SU-DHL-6 (cell line): ENCODE measurements at regions not wholly inside any gene's neighbourhood (a gene's known extent, or its start where the extent isn't known, plus 50 kb on each side); places are given as distances from the start of the nearest gene placed in this dataset.

Experiments
- H2AFZ ChIP-seq: fragments of 200-600 bp; sonication (generic); 2 replicates; pipeline ENCODE4 v1.6.1; 2014; ENCODE audit warnings: low read depth, mild to moderate bottlenecking, moderate library complexity, mixed read lengths, antibody characterized with exemption, low read length; ENCODE audit not compliant: severe bottlenecking
- H3F3A ChIP-seq: fragments of 200-600 bp; shearing (Covaris generic); 2 replicates; pipeline ENCODE4 v1.6.0; 2016; ENCODE audit warnings: antibody characterized with exemption, mild to moderate bottlenecking; ENCODE audit not compliant: insufficient read depth
- H3K27ac ChIP-seq: fragments of 200-600 bp; sonication (generic); 2 replicates; pipeline ENCODE4 v1.5.1; 2016; ENCODE audit warnings: low read depth, mild to moderate bottlenecking, low read length, moderate library complexity, mixed read lengths
- H3K27me3 ChIP-seq: fragments of 200-600 bp; sonication (generic), shearing (Covaris generic); 2 replicates; pipeline ENCODE4 v1.6.0; 2014; ENCODE audit warnings: mild to moderate bottlenecking, low read length
- H3K36me3 ChIP-seq: fragments of 200-600 bp; sonication (generic); 2 replicates; pipeline ENCODE4 v1.6.1; 2014; ENCODE audit warnings: mild to moderate bottlenecking, low read length, mixed read lengths
- H3K4me2 ChIP-seq: fragments of 300-600, 200-600 bp; shearing (Covaris generic), sonication (generic); 2 replicates; pipeline ENCODE4 v1.6.0; 2014; ENCODE audit warnings: low read length, low read depth, mild to moderate bottlenecking; ENCODE audit not compliant: poor library complexity, severe bottlenecking
- H3K4me3 ChIP-seq: fragments of 200-600 bp; sonication (generic); 2 replicates; pipeline ENCODE4 v1.5.1; 2014; ENCODE audit warnings: antibody characterized with exemption, low read length, mild to moderate bottlenecking, mixed read lengths; ENCODE audit not compliant: insufficient read depth, poor library complexity, severe bottlenecking
- H3K79me2 ChIP-seq: fragments of 200-600 bp; sonication (generic); 2 replicates; pipeline ENCODE4 v1.6.1; 2014; ENCODE audit warnings: mild to moderate bottlenecking, low read length, moderate library complexity; ENCODE audit not compliant: insufficient read depth
- H3K9ac ChIP-seq: fragments of 200-600 bp; sonication (generic); 2 replicates; pipeline ENCODE4 v1.7.0; 2014; ENCODE audit warnings: mild to moderate bottlenecking, low read length
- H3K9me2 ChIP-seq: fragments of 200-600 bp; sonication (generic); replicated peaks from 2 replicates; pipeline ENCODE4 v1.6.1; 2014; ENCODE audit warnings: low read length; ENCODE audit not compliant: insufficient read depth
- H3K9me3 ChIP-seq: fragments of 200-600 bp; sonication (generic); 2 replicates; pipeline ENCODE4 v1.6.1; 2014; ENCODE audit warnings: low read length, mixed read lengths; ENCODE audit not compliant: insufficient read depth
- H4K20me1 ChIP-seq: fragments of 200-600 bp; sonication (generic); 2 replicates; pipeline ENCODE4 v1.6.1; 2014; ENCODE audit warnings: low read depth, mild to moderate bottlenecking, antibody characterized with exemption, low read length, moderate library complexity, mixed read lengths
- CTCF ChIP-seq: fragments of 200-600 bp; sonication (generic); IDR thresholded peaks from one replicate; pipeline ENCODE4 v1.5.1; 2017; ENCODE audit warnings: antibody characterized with exemption, mild to moderate bottlenecking, low read length, moderate library complexity; ENCODE audit not compliant: insufficient read depth, poor library complexity, severe bottlenecking
- EZH2phosphoT487 ChIP-seq: fragments of 200-600 bp; sonication (generic), shearing (Covaris generic); conservative IDR thresholded peaks from 2 replicates; pipeline ENCODE4 v1.6.1; 2018; ENCODE audit warnings: mild to moderate bottlenecking, antibody characterized with exemption, low read length, moderate library complexity, mixed read lengths

DNA sequence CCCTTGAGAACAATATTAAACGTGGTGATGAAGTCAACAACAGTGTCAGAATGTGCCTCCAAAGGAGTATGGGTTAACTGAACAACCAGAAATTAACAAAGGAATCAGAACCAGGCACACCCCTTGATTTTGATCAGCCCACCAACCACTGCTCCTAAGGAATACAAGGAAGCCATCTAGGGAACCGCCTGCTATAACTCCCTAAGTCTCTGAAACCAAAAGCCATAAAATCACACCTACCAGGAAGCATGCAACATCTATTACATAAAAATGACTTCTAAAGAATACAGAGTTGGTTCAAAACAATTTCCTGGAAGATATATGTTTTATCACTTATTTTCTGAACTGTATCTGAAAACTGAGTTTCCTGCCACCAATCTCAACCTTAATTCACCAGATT, 360.0 kb downstream of the EPHA4 start:
- H2AFZ ChIP-seq: no peak overlapping the region
- H3K9ac ChIP-seq: no peak overlapping the region
- no peaks in the 10 kb centered on the region for H3K9me3 ChIP-seq
- H3K27me3 ChIP-seq: no peaks in the 10 kb centered on the region
- no peaks in the 10 kb centered on the region for H3K9me2 ChIP-seq
- no peak overlapping the region for H3K4me3 ChIP-seq
- no peak overlapping the region for H3K27ac ChIP-seq
- H3F3A ChIP-seq: no peaks in the 10 kb centered on the region
- H4K20me1 ChIP-seq: no peaks in the 10 kb centered on the region
- H3K4me2 ChIP-seq: no peak overlapping the region
- TF ChIP-seq CTCF: no peak
- no peak for TF ChIP-seq EZH2phosphoT487
- no peaks in the 10 kb centered on the region for H3K79me2 ChIP-seq
- H3K36me3 ChIP-seq: no peaks in the 10 kb centered on the region

GRCh38 chr2:221215487-221215886, 356.6 kb downstream of the EPHA4 start:
- Histone ChIP-seq H3K4me3 (no peak overlapping the region), H3K9me2 (no peaks in the 10 kb centered on the region), H3K27ac (no peak overlapping the region), H3K36me3 (no peaks in the 10 kb centered on the region), H3F3A (no peaks in the 10 kb centered on the region), H3K79me2 (no peaks in the 10 kb centered on the region), H3K9ac (no peak overlapping the region), H4K20me1 (no peaks in the 10 kb centered on the region), H3K9me3 (no peaks in the 10 kb centered on the region), H3K27me3 (no peaks in the 10 kb centered on the region), H3K4me2 (no peak overlapping the region), H2AFZ (no peak overlapping the region)
- TF ChIP-seq CTCF (no peak), EZH2phosphoT487 (no peak)

- no peak overlapping the region for H3K4me2 ChIP-seq
- H3K9me3 ChIP-seq: no peaks in the 10 kb centered on the region
- H3F3A ChIP-seq: no peaks in the 10 kb centered on the region
- no peak overlapping the region for H2AFZ ChIP-seq
- no peak overlapping the region for H3K27ac ChIP-seq
- H3K9ac ChIP-seq: no peak overlapping the region
- no peaks in the 10 kb centered on the region for H3K36me3 ChIP-seq
- H4K20me1 ChIP-seq: no peaks in the 10 kb centered on the region
- H3K79me2 ChIP-seq: no peaks in the 10 kb centered on the region
- no peaks in the 10 kb centered on the region for H3K9me2 ChIP-seq
- no peaks in the 10 kb centered on the region for H3K27me3 ChIP-seq
- no peak overlapping the region for H3K4me3 ChIP-seq
- TF ChIP-seq EZH2phosphoT487: no peak
- TF ChIP-seq CTCF: no peak
Measured at GRCh38 chr2:221216636-221217035, 355.5 kb downstream of the EPHA4 start.

DNA sequence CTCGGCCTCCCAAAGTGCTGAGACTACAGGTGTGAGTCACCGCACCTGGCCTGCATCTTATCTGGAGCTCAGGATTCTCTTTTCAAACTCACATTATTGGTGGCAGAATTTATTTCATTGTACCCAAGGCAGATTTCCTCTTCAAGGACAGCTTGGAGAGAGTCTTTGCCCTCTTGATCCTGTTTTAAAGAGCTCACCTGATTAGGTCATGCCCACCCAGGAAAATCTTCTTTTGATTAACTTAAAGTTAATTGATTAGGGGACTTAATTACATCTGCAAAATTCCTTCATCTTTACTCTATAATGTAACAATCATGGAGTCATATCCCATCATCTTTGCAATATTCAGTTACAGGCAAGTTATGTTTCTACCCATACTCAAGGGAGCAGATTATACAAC, 346.4 kb downstream of the EPHA4 start:
- TF ChIP-seq CTCF: no peak
- TF ChIP-seq EZH2phosphoT487: no peak
- Histone ChIP-seq H3K36me3 (no peaks in the 10 kb centered on the region), H3K9me2 (no peaks in the 10 kb centered on the region), H3K4me3 (no peak overlapping the region), H4K20me1 (no peaks in the 10 kb centered on the region), H3F3A (no peaks in the 10 kb centered on the region), H3K27me3 (no peaks in the 10 kb centered on the region), H3K4me2 (no peak overlapping the region), H3K27ac (no peak overlapping the region), H3K9ac (no peak overlapping the region), H3K79me2 (no peaks in the 10 kb centered on the region), H2AFZ (no peak overlapping the region), H3K9me3 (no peaks in the 10 kb centered on the region)
